DMS53 (cell line): ENCODE measurements at regions not wholly inside any gene's neighbourhood (a gene's known extent, or its start where the extent isn't known, plus 50 kb on each side); places are given as distances from the start of the nearest gene placed in this dataset.

ENCODE experiments used
- DNase-seq: peaks from one replicate; lab custom pipeline; 2025; lab: John Stamatoyannopoulos, UW

DNA sequence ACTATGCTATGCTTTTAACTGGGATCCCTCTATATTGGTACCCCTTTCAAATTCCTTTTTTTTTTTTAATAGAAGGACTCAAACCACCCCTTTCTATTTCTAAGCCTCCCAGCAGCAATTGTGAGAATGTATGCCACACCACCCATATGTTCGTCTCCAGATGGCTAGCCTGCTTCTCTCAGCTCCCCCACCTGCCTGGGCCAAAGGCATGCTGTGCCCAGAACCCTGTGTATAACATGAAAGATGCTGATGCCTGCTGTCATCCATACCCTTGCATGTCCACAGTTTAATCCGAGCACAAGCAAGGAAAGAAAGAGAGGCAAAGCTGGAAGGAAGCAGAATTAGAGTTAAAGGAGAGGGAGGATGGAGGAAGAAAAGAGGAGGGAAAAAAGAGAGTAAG is 159.5 kb upstream of the CNTN6 start:
- no peak for DNase-seq

GRCh38 chr3:944786-945185 is 148.0 kb upstream of the CNTN6 start:
- no peak for DNase-seq

DNA sequence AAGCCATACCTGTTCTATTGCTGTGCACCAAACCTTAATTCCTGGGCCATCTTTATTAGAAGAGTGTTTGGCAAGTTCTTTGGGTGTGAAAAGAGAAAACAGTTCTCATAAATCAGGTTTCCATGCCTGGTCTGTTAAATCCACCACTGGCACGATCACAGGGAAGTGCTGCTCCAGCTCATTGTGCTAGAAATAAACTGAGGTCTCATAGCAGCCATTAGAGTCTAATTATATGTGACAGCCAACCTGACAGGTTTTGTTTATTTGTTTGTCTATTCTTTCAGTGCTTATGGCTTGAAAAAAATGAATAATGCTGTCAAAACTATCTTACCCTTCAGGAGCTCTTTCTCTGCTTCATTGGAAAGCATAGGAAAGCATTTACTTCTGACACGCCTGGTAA is 147.1 kb upstream of the CNTN6 start:
- DNase-seq, result no peak

DNA sequence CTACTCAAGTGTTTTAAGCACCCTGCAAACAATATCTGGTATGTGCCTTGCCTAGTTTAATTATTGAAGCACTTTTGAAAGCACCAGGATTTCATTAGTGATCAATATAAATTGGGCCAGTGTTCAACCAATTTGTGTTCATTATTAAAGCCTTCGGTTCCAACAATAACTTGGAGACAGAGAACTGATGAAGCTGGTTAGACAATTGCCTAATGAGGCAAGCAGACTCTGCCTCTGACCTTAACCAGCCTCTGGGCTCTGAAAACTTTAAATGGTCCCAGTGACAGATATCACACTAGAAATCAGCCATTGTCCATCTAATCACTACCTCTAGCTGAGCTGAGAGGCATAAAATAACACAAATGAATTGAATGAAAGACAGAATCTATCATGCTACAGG is 139.9 kb upstream of the CNTN6 start:
- DNase-seq, result no peak

DNA sequence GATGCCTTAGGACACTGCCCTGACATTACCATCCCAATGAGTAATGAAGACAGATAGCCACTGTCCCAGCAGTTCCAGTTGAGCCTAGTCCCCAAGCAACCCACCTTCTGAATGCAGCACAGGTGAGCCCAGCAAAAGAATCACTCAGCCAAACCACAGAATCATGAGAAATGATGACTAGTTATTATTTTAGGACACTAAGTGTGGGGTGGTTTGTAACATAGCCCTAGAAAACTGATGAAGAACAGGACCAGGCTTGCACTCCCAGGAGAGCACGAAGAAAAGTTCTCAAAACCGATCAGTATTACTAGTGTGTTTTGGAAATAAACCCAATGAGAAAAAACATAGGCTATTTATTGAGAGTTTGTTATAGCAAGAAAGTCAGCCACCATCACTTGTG is 129.6 kb upstream of the CNTN6 start:
- DNase-seq, result no peak

- no peak for DNase-seq
These were observed 129.1 kb upstream of the CNTN6 start for GRCh38 chr3:963755-964154.

- no peak for DNase-seq
These were observed 127.0 kb upstream of the CNTN6 start for GRCh38 chr3:965826-966225.

- no peak for DNase-seq
These were observed 126.5 kb upstream of the CNTN6 start for GRCh38 chr3:966341-966740.

- DNase-seq, result no peak
These were observed 119.5 kb upstream of the CNTN6 start for GRCh38 chr3:973340-973739.

DNA sequence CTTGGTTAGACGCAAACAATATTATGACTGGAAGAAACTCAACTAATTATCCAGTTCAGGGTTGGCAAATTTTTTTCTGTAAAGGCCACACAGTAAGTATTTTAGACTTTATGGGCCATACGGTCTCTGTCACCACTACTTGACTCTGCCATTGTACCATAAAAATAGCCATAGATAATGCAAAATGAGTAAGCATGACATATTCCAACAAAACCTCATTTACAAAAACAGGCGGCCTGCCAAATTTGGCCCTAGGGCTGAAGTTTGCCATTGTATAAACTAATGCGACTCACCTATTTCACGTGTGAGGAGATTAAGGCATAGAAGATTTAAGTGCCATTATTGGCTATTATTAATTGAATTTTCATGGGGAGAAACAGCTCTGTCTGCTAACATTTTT is 116.8 kb upstream of the CNTN6 start:
- DNase-seq, result no peak

DNA sequence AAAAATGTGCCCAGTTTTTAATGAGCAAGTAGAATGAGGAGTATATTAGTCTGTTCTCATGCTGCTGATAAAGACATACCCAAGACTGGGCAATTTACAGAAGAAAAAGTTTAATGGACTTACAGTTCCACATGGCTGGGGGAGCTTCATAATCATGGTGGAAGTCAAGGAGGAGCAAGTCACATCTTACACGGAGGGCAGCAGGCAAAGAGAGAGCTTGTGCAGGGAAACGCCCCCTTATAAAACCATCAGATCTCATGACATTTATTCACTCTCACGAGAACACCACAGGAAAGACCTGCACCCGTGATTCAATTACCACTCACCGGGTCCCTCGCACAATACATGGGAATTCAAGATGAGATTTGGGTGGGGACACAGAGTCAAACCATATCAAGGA is 111.7 kb upstream of the CNTN6 start:
- no peak for DNase-seq

DNA sequence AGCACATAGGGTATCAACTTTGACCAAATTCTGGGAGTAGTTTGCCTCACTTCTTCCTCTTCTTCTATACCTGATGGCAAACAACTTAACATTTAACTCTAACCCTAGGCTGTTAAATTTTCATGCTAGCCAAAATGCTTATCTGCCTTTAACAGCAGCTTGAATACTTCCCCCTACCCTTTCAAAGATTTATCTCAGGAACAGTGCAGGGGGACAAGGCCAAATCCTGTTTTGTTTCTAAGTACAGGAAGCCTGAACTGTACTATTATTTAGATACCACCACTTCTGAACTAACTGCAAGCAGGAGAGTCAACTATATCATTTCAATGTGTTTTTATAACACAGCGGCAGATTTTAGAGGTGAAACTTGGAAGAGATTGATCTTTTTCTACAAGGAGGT is 104.0 kb upstream of the CNTN6 start:
- no peak for DNase-seq

- no peak for DNase-seq
These were observed 100.0 kb upstream of the CNTN6 start for GRCh38 chr3:992871-993270.

DNA sequence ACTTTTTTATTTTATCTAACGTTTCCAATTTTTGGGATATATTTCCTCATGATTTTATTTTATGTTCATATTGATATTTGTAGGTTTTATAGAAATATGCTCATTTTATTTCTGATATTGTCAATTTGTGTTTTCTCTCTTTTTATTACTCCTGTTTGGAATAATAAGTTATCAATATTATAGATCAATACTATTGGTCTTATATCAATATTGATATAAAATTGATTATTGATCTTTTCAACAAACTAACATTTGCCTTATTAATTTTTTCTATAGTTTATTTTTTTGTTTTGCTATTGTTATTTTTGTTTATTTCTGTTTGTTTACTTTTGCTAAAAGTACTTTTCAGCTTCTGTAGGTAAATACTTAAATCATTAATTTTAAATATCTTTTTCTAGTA is 90.8 kb upstream of the CNTN6 start:
- no peak for DNase-seq

DNA sequence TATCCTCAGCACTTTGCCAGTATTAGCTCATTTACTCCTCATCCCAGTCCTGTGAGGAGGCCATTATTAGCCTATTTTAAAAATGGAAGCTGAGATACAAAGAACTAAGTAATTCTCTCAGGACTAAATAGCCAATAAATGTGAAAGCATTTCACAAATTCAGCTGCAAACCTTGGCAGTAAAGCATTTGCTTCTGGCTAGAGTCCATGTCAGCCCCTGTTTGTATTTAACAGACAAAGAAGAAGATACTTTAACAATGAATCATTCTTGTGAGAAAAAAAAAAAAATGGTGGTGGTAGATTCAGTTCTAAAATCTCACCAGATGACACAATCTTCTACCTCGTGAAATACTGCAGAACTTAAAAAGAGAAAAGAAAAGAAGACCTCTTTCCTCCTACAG is 85.0 kb upstream of the CNTN6 start:
- no peak for DNase-seq

- no peak for DNase-seq
These were observed 82.6 kb upstream of the CNTN6 start for GRCh38 chr3:1010228-1010627.

DNA sequence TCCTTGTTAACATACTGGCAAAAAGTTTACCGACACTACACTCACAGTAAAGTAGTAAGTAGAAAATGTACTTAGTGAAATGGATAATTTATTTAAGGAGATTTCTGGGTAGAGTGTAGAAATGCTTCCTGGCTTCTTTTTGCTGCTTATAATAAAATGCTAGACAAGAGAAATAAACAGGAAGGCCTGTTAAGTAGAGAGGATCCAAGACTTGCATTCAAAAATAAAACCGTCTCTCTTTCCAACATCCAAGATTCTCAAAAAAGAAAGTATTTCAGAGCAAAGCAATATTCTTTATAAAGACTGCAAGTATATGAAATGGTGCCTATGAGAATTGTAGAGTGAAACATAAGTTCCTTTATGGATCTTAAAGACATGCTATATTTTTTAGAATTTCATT is 77.0 kb upstream of the CNTN6 start:
- DNase-seq, result no peak

DNA sequence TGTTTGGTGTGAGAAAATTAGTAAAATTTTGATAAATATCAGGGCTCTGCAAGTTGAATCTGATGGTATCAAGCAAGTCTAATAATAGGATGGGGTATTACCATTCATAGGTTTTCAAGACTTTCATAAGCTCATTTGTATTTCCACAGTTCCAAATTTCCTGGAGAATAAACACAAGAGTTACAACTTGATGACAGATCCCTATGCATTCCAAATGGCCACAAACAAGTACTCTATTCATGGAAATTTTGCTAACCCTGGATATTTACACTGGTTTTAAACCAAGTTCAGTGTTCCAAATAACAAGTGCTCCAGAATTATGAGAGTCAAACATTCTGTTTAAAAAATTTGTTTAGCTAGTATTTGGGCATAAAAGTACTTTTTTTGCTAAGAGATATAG is 75.0 kb upstream of the CNTN6 start:
- no peak for DNase-seq

- no peak for DNase-seq
These were observed 73.7 kb upstream of the CNTN6 start for GRCh38 chr3:1019157-1019556.

DNA sequence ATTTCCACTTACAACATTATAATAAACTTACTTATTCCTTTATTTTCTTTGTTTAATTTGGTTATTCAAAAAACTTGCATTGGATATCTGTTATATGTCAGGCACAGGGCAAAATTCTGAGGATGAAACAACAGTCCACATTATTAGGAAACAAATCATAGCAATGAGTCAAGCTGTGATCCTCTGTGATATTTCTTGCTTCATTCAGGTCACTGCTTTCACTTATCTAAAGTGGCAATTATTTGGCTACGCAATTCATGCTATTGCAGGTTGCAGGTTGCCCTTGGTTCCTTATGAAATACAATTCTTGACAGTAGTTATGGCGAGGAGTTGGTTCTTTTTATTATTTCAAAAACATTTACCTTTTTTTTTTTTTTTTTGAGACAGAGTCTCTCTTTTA is 66.4 kb upstream of the CNTN6 start:
- DNase-seq, result no peak

- no peak for DNase-seq
These were observed 56.5 kb upstream of the CNTN6 start for GRCh38 chr3:1036207-1036826.

- no peak for DNase-seq
These were observed 55.2 kb upstream of the CNTN6 start for GRCh38 chr3:1037631-1038030.
